GM23248 (cell line): ENCODE measurements at regions not wholly inside any gene's neighbourhood (a gene's known extent, or its start where the extent isn't known, plus 50 kb on each side); places are given as distances from the start of the nearest gene placed in this dataset.
"Not testable (repeated sequence)": the region's sequence is repeated elsewhere in the genome, so short reads cannot be mapped to it uniquely, and the experiment has no call there.

Source experiments
- DNase-seq: peaks from one replicate; pipeline ENCODE4 v3.0.0-alpha.2; 2015
- H2AFZ ChIP-seq: fragments of 200-600 bp; sonication (generic); 2 replicates; pipeline ENCODE4 v1.6.1; 2016; ENCODE audit warnings: antibody characterized with exemption
- H3F3A ChIP-seq: fragments of 200-600 bp; sonication (generic); 2 replicates; pipeline ENCODE4 v1.6.1; 2016; ENCODE audit warnings: mild to moderate bottlenecking, antibody characterized with exemption, mixed run types; ENCODE audit not compliant: insufficient read depth
- H3K27ac ChIP-seq: fragments of 200-600 bp; sonication (generic); 2 replicates; pipeline ENCODE4 v1.5.1; 2016; ENCODE audit warnings: mild to moderate bottlenecking
- H3K27me3 ChIP-seq: fragments of 200-600 bp; sonication (generic); replicated peaks from 2 replicates; pipeline ENCODE4 v1.6.1; 2016; ENCODE audit warnings: mild to moderate bottlenecking; ENCODE audit not compliant: insufficient read depth
- H3K36me3 ChIP-seq: fragments of 200-600 bp; sonication (generic); 2 replicates; pipeline ENCODE4 v1.6.1; 2016; ENCODE audit warnings: low read depth, mild to moderate bottlenecking
- H3K4me1 ChIP-seq: fragments of 200-600 bp; sonication (generic); 2 replicates; pipeline ENCODE4 v1.6.1; 2016; ENCODE audit warnings: mild to moderate bottlenecking; ENCODE audit not compliant: insufficient read depth
- H3K4me2 ChIP-seq: fragments of 200-600 bp; sonication (generic); one replicate; pipeline ENCODE4 v1.6.1; 2016; ENCODE audit warnings: mild to moderate bottlenecking; ENCODE audit not compliant: unreplicated experiment
- H3K4me3 ChIP-seq: fragments of 200-600 bp; sonication (generic); 2 replicates; pipeline ENCODE4 v1.5.1; 2016; ENCODE audit warnings: mild to moderate bottlenecking
- H3K79me2 ChIP-seq: fragments of 200-600 bp; sonication (generic); 2 replicates; pipeline ENCODE4 v1.6.1; 2016; ENCODE audit warnings: mild to moderate bottlenecking; ENCODE audit not compliant: insufficient read depth
- H3K9ac ChIP-seq: fragments of 200-600 bp; sonication (generic); 2 replicates; pipeline ENCODE4 v1.6.1; 2016; ENCODE audit warnings: mild to moderate bottlenecking
- H3K9me2 ChIP-seq: fragments of 200-600 bp; sonication (generic); 2 replicates; pipeline ENCODE4 v1.6.1; 2016; ENCODE audit warnings: mixed run types, mild to moderate bottlenecking, moderate library complexity; ENCODE audit not compliant: insufficient read depth
- H3K9me3 ChIP-seq: fragments of 200-600 bp; sonication (generic); one replicate; pipeline ENCODE4 v1.6.1; 2017; ENCODE audit warnings: low read depth
- H4K20me1 ChIP-seq: fragments of 200-600 bp; sonication (generic); 2 replicates; pipeline ENCODE4 v1.6.0; 2016; ENCODE audit not compliant: insufficient read depth
- EZH2 ChIP-seq: fragments of 200-600 bp; sonication (generic); IDR thresholded peaks from 2 replicates; pipeline ENCODE4 v1.6.1; 2018; ENCODE audit warnings: antibody characterized with exemption, mild to moderate bottlenecking; ENCODE audit not compliant: insufficient read depth, poor library complexity, severe bottlenecking
- EZH2phosphoT487 ChIP-seq: fragments of 200-600 bp; sonication (generic); IDR thresholded peaks from 2 replicates; pipeline ENCODE4 v1.6.1; 2018; ENCODE audit warnings: antibody characterized with exemption, moderate library complexity, mild to moderate bottlenecking, low read depth; ENCODE audit not compliant: insufficient read depth
- WGBS, 2 experiments: methylation state at CpG; one replicate each; pipeline ENCODE4 v1.1.6; 2015 to 2017; ENCODE audit warnings: low lambda C conversion rate in 2 of 2, low coverage in 1 of 2; ENCODE audit errors: missing lambda C conversion rate in 2 of 2; 5-methylcytosine and 5-hydroxymethylcytosine counted together
- in situ Hi-C: fragments of 300-500 bp; cut with MboI; formaldehyde crosslinking; loops from 2 replicates; pipeline ENCODE4 v1.15.0; 2020

DNA sequence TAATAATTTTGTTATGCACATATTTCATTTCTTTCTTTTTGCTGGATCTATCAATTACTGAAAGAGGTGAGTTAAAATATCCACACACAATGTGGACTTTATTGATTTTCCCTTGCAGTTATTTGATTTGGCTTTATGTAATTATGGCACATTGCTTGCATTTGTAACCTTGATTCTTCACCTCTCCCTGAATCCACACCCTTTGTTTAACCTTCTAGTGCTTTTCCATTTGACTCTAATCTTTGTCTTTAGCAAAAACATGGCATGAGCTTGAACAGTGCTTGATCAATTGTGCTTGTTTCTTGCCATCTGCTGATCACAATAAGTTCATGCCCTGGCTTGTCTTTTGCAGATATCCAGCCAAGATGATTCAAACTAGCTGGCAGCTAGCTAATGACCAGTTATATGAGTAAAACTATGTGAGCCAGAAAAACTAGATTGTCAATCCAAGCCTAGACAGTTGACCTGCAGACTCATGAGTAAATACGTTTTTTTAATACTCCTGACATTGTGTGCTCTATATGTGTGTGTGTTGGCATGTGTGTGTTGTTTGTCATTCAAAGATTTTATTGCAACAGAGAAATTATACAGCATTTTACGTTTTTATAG, 899.2 kb downstream of the NCAM2 start:
- Histone ChIP-seq H3K4me3 (no peak overlapping the region), H3K9me2 (no peaks in the 10 kb centered on the region), H3K36me3 (no peaks in the 10 kb centered on the region), H3K27me3 (no peaks in the 10 kb centered on the region), H3K27ac (no peak overlapping the region), H3K4me2 (no peak overlapping the region), H4K20me1 (no peaks in the 10 kb centered on the region), H2AFZ (0 out of 2 replicates have a peak overlapping the region, but pooled peaks have one; percentile 24), H3K4me1 (no peaks in the 10 kb centered on the region), H3K79me2 (no peaks in the 10 kb centered on the region), H3K9me3 (no peaks in the 10 kb centered on the region), H3K9ac (no peak overlapping the region), H3F3A (no peaks in the 10 kb centered on the region)
- in situ Hi-C loops, result no loop called here
- peak; percentile 14 for DNase-seq
- TF ChIP-seq EZH2 (no peak), EZH2phosphoT487 (no peak)
- WGBS, 2 experiments, result 3 to 6% methylated on average over 2 of the region's 2 CpGs

DNA sequence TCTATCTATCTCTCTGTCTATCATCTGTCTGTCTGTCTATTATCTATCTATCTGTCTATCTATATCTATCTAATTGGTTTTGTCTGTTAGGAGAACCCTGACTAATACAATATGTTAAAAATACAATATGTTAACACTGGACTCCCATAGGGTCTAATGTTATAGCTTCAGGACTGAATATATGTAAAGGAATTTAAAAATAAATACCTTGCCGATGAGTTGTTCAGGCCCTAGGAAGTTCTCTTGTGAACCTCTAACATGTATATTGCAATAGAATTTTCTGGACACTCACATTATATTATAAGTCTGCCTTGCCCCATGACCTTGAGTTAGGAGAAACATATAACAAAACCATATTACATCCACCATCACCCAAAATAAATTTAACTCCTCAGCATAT, 900.6 kb downstream of the NCAM2 start:
- no peak overlapping the region for H3K4me2 ChIP-seq
- no peak overlapping the region for H2AFZ ChIP-seq
- DNase-seq, result no peak
- H3K9ac ChIP-seq, result no peak overlapping the region
- in situ Hi-C loops, result no loop called here
- WGBS, 2 experiments, result 59 to 66% methylated on average over 1 of the region's 1 CpG
- H3K4me3 ChIP-seq, result no peak overlapping the region
- TF ChIP-seq EZH2phosphoT487 (no peak), EZH2 (no peak)
- H3K79me2 ChIP-seq, result no peaks in the 10 kb centered on the region
- H3K9me2 ChIP-seq, result no peaks in the 10 kb centered on the region
- H3K27me3 ChIP-seq, result no peaks in the 10 kb centered on the region
- no peaks in the 10 kb centered on the region for H3K9me3 ChIP-seq
- no peaks in the 10 kb centered on the region for H3K36me3 ChIP-seq
- no peaks in the 10 kb centered on the region for H4K20me1 ChIP-seq
- no peaks in the 10 kb centered on the region for H3K4me1 ChIP-seq
- no peak overlapping the region for H3K27ac ChIP-seq
- H3F3A ChIP-seq, result no peaks in the 10 kb centered on the region

DNA sequence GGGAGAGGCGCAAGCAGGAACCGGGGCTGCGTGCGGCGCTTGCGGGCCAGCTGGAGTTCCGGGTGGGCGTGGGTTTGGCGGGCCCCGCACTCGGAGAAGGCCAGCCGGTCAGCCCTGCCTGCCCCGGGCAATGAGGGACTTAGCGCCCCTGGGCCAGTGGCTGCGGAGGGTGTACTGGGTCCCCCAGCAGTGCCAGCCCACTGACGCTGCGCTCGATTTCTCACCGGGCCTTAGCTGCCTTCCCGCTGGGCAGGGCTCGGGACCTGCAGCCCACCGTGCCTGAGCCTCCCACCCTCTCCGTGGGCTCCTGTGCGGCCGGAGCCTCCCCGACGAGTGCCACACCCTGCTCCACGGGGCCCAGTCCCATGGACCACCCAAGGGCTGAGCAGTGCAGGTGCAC, 904.2 kb downstream of the NCAM2 start:
- WGBS, 2 experiments, result 72 to 86% methylated on average over 15 to 25 of the region's 28 CpGs

DNA sequence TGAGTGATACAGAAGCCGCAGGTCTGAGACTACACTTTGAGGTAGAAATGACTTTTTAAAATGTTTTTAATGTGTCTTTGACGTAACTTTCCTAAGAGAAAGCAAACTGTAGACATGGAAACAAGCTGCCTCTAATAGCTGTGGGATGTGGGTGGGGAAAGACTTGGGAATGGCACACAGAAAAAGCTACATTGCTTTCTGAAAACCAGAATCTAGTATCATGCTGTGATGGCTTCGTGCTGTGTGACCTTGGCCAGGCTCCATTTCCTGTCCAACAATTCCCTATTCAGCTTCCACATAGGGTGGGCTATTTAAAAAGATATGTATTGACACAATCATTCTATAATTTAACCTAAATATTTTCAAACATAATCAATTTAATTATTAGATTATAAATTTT, 909.1 kb downstream of the NCAM2 start:
- DNase-seq, result no peak
- WGBS, 2 experiments, result 13 to 16% methylated on average over 3 of the region's 3 CpGs
- no peaks in the 10 kb centered on the region for H3K79me2 ChIP-seq
- H3K4me2 ChIP-seq, result no peak overlapping the region
- no peak overlapping the region for H3K9ac ChIP-seq
- H4K20me1 ChIP-seq, result no peaks in the 10 kb centered on the region
- no peaks in the 10 kb centered on the region for H3K36me3 ChIP-seq
- H3F3A ChIP-seq, result no peaks in the 10 kb centered on the region
- no peak overlapping the region for H3K27ac ChIP-seq
- in situ Hi-C loops, result no loop called here
- TF ChIP-seq EZH2phosphoT487 (no peak), EZH2 (no peak)
- H3K4me1 ChIP-seq, result no peaks in the 10 kb centered on the region
- no peaks in the 10 kb centered on the region for H3K9me2 ChIP-seq
- no peaks in the 10 kb centered on the region for H3K9me3 ChIP-seq
- H3K27me3 ChIP-seq, result no peaks in the 10 kb centered on the region
- H2AFZ ChIP-seq, result peak overlapping the region; percentile 35; the same call in 1 of the 2 replicates
- no peak overlapping the region for H3K4me3 ChIP-seq

More for the DNA sequence above, 904.2 kb downstream of the NCAM2 start:
- H3K4me2 ChIP-seq, H3K4me3 ChIP-seq, H3K27ac ChIP-seq, H3K36me3 ChIP-seq, H2AFZ ChIP-seq, H3K9me3 ChIP-seq, H3F3A ChIP-seq, H3K4me1 ChIP-seq, H3K9me2 ChIP-seq, H3K79me2 ChIP-seq, H3K9ac ChIP-seq, H3K27me3 ChIP-seq, DNase-seq, in situ Hi-C loops, H4K20me1 ChIP-seq: not testable (repeated sequence)

DNA sequence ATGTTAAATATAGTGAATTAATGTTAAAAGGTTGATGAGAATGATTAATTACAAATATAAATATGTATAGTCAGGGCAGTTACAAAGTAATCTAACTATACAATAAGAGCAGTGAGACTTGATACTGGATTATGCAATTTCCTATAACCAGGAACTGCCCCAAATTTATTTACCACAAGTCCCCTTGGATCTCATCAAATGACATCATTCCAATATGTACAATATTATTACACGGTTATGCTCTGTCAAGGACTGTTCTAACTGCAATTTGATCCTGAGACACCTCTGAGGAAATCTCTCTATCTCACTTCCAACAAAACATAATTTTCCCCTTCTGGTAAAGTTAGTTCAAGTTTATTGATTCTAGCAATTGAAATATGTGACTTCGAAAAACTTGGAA, 917.6 kb downstream of the NCAM2 start:
- H3K27ac ChIP-seq, result no peak overlapping the region
- no peak for TF ChIP-seq EZH2
- no peak for TF ChIP-seq EZH2phosphoT487
- no peaks in the 10 kb centered on the region for H3K4me1 ChIP-seq
- no peaks in the 10 kb centered on the region for H3K9me3 ChIP-seq
- H3K36me3 ChIP-seq, result no peaks in the 10 kb centered on the region
- no peaks in the 10 kb centered on the region for H4K20me1 ChIP-seq
- H3F3A ChIP-seq, result no peaks in the 10 kb centered on the region
- no peak overlapping the region for H3K4me3 ChIP-seq
- DNase-seq, result no peak
- no peaks in the 10 kb centered on the region for H3K79me2 ChIP-seq
- H2AFZ ChIP-seq, result no peak overlapping the region
- H3K9ac ChIP-seq, result no peak overlapping the region
- in situ Hi-C loops, result no loop called here
- 16 to 21% methylated on average over 2 of the region's 2 CpGs for WGBS, 2 experiments
- H3K9me2 ChIP-seq, result no peaks in the 10 kb centered on the region
- H3K27me3 ChIP-seq, result no peaks in the 10 kb centered on the region
- no peak overlapping the region for H3K4me2 ChIP-seq
